HG03025 (cell line): ENCODE measurements at regions not wholly inside any gene's neighbourhood (a gene's known extent, or its start where the extent isn't known, plus 50 kb on each side); places are given as distances from the start of the nearest gene placed in this dataset.
"Not testable (repeated sequence)": the region's sequence is repeated elsewhere in the genome, so short reads cannot be mapped to it uniquely, and the experiment has no call there.

Experiments
- ATAC-seq: cut with Tn5 transposase; IDR thresholded peaks from one replicate; pipeline ENCODE4 v1.9.1; 2021; ENCODE audit warnings: mild to moderate bottlenecking, moderate library complexity; ENCODE audit not compliant: unreplicated experiment, low FRiP score

GRCh38 chr12:102344691-102345090 is 135.7 kb downstream of the IGF1 start:
- ATAC-seq: no peak

- no peak for ATAC-seq
Observed at GRCh38 chr12:102343361-102344121, 136.8 kb downstream of the IGF1 start.

GRCh38 chr12:102342281-102343006 is 137.9 kb downstream of the IGF1 start:
- no peak for ATAC-seq

GRCh38 chr12:102334765-102335164 is 137.1 kb upstream of the PMCH start:
- no peak for ATAC-seq

GRCh38 chr12:102331419-102331818 is 133.8 kb upstream of the PMCH start:
- ATAC-seq: no peak

- ATAC-seq: no peak
Observed at GRCh38 chr12:102329883-102330282, 132.2 kb upstream of the PMCH start.

- ATAC-seq: no peak
Observed at GRCh38 chr12:102326982-102327381, 129.3 kb upstream of the PMCH start.

DNA sequence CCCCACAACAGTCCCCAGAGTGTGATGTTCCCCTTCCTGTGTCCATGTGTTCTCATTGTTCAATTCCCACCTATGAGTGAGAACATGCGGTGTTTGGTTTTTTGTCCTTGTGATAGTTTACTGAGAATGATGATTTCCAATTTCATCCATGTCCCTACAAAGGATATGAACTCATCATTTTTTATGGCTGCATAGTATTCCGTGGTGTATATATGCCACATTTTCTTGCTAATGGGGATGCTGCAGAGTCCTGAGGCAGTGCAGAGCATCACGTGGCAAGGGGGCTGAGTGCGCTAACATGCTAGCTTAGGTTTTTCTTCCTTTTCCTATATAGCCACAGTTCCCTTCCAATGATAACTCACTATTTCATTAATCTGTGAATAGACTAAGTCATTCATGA is 127.5 kb upstream of the PMCH start:
- ATAC-seq: not testable (repeated sequence)

- no peak for ATAC-seq
Observed at GRCh38 chr12:102323799-102324198, 126.2 kb upstream of the PMCH start.

DNA sequence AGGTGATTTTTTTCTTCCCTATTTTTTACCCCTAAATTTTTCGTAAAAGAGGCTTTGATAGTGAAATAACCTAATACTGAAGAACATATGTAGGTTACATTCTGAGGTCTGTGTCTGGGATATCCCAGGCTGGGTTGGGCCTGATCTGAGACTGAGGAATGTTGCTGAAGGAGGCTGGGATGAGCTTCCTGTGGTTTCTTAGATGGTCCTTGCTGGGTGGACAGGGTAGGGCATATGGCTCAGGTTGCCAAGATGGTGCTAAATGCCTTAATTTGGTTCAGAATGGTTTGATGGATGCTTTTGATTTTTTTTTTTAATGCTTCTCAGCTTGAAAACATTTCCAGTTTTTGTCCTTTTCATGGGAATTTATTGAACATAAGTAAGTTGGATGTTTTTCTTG is 124.6 kb upstream of the PMCH start:
- no peak for ATAC-seq

- ATAC-seq: no peak
Observed at GRCh38 chr12:102321305-102322082, 123.9 kb upstream of the PMCH start.

DNA sequence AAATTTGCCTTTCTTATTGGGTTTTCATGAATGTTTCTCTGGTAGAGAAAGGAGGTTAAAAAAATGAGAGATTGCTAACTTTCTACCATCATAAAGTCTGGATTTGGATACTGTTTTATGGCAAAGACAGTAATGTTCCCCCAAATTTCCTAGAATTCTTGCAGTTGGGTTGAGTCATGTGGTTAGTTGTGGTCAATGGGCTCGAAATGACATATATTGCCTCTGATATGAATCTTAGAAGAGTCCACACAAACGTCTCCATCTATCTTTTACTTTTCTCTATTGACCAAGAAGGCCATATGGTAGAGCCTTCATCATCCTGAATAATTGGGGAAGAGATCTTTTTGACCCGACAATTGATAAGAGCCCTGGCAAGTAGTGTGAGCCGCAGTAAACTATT is 119.5 kb upstream of the PMCH start:
- ATAC-seq: no peak

GRCh38 chr12:102316723-102317122 is 119.1 kb upstream of the PMCH start:
- no peak for ATAC-seq

- ATAC-seq: no peak
Observed at GRCh38 chr12:102314821-102315220, 117.2 kb upstream of the PMCH start.

- ATAC-seq: not testable (repeated sequence)
Observed at GRCh38 chr12:102313116-102313971, 115.7 kb upstream of the PMCH start.

DNA sequence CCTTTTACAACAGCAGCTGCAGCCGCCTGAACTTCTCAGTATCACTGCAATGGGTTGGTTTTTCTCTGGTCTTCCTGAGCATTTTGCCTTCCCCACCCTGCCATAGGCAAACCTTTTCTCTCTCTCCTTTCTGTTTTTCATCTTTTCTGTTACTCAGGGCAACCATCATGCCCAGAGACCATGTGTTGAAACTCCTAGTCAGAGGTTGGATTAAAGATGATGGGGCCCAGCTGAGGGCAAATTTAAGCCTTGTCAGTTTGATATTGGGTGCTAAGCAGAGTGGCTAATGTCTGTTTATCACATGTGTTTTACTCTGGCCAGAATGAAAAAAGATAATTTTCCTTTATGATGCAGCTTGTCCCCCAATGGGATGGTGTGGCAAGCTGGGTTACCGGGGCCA is 107.9 kb upstream of the PMCH start:
- no peak for ATAC-seq

DNA sequence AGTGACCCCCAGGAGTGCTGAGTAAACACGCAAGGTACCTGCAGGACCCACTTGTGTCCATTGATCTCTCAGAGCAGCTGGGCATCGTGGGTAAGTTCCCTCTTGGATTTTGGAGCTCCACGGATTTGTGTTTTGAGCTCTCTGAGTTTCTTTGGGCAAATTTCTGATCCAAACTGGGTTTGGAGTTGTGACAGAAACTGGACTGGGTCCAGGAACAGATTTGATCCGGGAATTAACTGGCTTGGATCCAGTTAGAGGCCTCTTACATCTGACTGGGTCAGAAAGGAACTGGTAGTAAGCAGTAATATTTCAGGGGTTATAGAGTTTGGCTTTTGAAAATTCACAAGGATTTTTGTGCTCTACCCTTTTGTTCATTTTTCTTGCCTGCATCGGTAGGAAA is 107.0 kb upstream of the PMCH start:
- not testable (repeated sequence) for ATAC-seq

GRCh38 chr12:102302553-102302952 is 104.9 kb upstream of the PMCH start:
- no peak for ATAC-seq

GRCh38 chr12:102301547-102301946 is 103.9 kb upstream of the PMCH start:
- ATAC-seq: no peak

GRCh38 chr12:102300824-102301461 is 103.3 kb upstream of the PMCH start:
- peak; percentile 69 for ATAC-seq
